Fibroblast of pulmonary artery (primary cell): ENCODE measurements at regions not wholly inside any gene's neighbourhood (a gene's known extent, or its start where the extent isn't known, plus 50 kb on each side); places are given as distances from the start of the nearest gene placed in this dataset.

Experiments used
- DNase-seq: peaks from one replicate; pipeline ENCODE4 v3.0.0-alpha.2; 2010; ENCODE audit warnings: low read depth
- H3K4me3 ChIP-seq: replicated peaks from 2 replicates; pipeline ENCODE4 v1.5.1; 2011; ENCODE audit warnings: low read depth, mild to moderate bottlenecking, control low read depth, low read length, moderate library complexity
- TF ChIP-seq, protein P1 (sequence below): IDR thresholded peaks from 2 replicates; pipeline ENCODE4 v1.5.1; 2011; ENCODE audit warnings: mild to moderate bottlenecking, control low read depth, low read length, inconsistent platforms; ENCODE audit errors: missing control alignments

DNA sequence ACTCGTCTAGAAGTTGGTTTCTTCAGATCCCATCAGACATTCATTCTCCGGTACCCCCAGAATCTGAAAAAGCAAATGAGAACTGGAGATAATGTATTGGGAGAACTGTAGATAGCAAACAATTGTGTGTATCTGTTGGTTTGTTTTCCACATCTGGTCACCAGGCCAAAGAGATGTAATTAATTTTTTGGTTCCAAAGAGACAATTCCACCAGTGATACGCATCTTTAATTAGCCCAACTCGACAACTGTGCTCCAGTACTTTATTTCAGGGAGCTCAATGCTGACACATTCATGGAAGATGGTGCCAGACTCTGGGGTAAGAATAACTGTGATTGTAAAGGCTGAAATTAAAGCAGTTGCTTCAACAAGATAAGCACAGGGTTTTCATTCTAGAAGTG, 74.5 kb downstream of the NPTX2 start:
- H3K4me3 ChIP-seq = no peak overlapping the region
- DNase-seq = no peak
- TF ChIP-seq, protein P1, sequence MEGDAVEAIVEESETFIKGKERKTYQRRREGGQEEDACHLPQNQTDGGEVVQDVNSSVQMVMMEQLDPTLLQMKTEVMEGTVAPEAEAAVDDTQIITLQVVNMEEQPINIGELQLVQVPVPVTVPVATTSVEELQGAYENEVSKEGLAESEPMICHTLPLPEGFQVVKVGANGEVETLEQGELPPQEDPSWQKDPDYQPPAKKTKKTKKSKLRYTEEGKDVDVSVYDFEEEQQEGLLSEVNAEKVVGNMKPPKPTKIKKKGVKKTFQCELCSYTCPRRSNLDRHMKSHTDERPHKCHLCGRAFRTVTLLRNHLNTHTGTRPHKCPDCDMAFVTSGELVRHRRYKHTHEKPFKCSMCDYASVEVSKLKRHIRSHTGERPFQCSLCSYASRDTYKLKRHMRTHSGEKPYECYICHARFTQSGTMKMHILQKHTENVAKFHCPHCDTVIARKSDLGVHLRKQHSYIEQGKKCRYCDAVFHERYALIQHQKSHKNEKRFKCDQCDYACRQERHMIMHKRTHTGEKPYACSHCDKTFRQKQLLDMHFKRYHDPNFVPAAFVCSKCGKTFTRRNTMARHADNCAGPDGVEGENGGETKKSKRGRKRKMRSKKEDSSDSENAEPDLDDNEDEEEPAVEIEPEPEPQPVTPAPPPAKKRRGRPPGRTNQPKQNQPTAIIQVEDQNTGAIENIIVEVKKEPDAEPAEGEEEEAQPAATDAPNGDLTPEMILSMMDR = no peak

DNA sequence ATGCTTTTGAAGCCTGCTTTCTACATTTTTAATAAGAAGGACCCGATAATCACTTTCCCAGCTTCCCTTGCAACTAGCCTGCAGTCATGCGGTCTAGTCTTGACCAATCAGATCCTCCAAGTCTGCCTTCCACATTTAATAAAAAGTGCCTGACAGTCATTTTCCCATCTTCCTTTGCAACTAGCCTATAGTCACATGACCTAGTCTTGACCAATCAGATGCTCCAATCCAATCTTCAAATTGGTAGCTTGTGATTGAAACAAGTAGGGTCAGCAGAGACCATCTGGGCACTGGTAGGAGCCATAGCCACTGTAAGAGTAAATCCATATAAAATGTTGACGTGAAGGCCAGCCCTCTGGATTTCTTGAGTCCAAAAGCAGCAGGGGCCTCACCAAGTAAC, 80.0 kb downstream of the NPTX2 start:
- H3K4me3 ChIP-seq = no peak overlapping the region
- DNase-seq = no peak
- TF ChIP-seq, protein P1 = no peak

DNA sequence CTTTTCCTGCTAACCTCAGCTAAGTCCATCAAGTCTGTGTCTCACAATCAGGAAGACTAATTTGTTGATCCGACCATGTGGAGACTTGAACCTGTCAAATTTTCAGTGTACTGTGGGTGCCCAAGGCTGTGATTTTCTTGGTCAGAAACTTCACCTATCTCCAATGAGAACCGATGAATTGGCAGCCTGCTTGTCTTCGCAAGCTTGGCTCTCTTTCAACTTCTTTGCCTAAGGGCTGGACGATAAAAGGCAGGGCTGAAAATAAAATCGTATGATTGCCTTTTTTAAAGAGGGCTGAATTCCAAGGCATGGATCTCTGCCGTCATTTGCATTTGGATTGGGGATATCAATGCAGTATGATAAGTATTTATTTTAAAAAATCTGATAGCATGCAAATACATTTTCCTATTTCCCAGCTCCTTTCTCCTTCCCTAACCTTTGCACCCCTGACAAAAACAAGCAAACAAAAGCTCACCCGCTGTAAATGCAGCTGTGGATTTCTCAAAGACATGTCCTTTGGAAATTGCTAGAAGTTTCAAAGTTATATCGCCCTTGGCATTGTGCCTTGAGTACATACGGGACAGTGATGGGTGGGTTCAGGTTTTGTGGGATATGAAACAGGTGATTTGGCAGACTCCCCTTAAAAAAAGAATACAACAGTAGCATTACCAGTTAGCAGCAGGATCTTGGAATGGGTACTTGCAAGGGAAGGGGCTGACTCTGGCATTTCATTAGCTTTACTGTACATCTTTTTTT, 80.6 kb downstream of the NPTX2 start:
- no peak for DNase-seq
- TF ChIP-seq, protein P1 = no peak
- no peak overlapping the region for H3K4me3 ChIP-seq

DNA sequence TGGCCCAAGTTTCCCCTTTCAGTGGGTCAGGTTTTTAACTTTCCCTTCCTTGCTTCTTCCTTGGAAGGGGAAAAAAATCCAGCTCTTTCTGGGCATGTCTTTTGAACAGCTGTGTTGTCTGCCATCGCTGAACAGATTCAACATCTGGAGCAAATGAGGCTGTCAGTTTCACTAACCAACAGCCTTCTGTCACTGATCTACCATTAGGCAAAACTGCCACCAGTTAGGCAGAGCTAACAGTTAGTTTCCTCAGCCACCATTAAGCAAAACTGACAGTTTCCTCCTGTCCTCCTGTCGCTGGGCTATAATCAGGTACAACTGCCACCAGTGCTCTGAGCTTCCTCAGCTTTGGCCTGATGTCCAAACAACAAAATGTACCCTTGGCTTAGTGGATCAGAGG, 81.9 kb downstream of the NPTX2 start:
- DNase-seq = no peak
- H3K4me3 ChIP-seq = no peak overlapping the region
- TF ChIP-seq, protein P1 = no peak

DNA sequence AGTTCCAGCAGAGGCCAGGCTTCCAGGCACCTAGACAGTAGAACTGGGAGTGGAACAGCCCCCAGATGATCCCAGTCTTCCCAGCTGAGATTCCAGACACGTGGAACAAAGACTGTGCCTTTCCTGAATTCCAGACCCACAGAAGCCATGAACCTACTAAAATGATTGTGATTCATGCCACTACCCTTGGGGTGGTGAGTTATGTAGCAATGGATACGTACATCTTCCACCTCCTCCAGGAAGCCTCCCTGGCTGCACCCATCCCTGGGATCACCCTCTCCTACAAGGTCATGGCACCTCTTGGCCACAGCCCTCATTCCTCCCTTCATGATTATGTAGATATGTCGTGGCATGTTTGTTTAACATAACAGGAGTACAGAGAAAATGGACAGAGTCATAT, 83.4 kb downstream of the NPTX2 start:
- DNase-seq = no peak
- no peak overlapping the region for H3K4me3 ChIP-seq
- TF ChIP-seq, protein P1 = no peak

DNA sequence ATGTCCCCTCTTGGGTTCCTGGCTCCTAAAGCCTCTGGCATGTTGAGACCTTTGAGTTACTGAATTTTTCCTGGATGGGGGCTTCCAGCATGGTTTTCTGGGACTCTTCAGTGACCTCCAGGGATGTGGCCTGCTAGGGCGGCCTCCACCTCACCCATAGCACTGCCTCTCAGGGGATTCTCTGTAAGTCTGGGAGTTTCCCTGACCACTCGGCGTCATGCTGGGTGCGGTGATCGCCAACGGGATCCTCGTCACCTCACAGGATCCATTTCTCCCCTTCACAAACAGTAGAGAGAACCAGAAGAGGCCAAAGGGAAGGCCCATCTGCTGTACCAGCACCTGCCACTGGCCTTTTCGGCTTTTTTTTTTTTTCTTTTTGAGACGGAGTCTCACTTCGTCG, 84.3 kb downstream of the NPTX2 start:
- H3K4me3 ChIP-seq = no peak overlapping the region
- TF ChIP-seq, protein P1 = no peak
- no peak for DNase-seq

DNA sequence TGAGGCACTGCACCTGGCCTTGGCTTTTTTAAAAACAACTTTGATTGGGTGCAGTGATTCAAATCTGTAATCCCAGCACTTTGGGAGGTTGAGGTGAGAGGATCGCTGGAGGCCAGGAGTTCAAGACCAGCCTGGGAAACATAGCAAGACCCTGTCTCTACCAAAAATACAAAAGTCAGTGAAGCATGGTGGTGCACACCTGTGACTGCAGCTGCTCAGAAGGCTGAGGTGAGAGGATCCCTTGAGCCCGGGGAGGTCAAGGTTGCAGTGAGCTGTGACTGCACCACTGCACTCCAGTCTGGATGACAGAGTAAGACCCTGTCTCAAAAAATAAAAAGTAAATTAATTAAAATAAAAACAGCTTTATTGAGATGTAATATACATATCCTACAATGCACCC, 84.9 kb downstream of the NPTX2 start:
- H3K4me3 ChIP-seq = no peak overlapping the region
- no peak for DNase-seq

More for the DNA sequence above, 84.9 kb downstream of the NPTX2 start:
- TF ChIP-seq, protein P1 = no peak
